Neural progenitor cell (in vitro differentiated cells): ENCODE measurements at regions not wholly inside any gene's neighbourhood (a gene's known extent, or its start where the extent isn't known, plus 50 kb on each side); places are given as distances from the start of the nearest gene placed in this dataset.

Experiments
- DNase-seq: peaks from one replicate; pipeline ENCODE4 v3.0.0-alpha.2; 2016; ENCODE audit warnings: low spot score
- H2AFZ ChIP-seq: fragments of 200-600 bp; sonication (generic); replicated peaks from 2 replicates; pipeline ENCODE4 v1.6.1; 2016; ENCODE audit warnings: antibody characterized with exemption
- H3F3A ChIP-seq: fragments of 200-600 bp; sonication (generic); 2 replicates; pipeline ENCODE4 v1.6.1; 2016; ENCODE audit warnings: antibody characterized with exemption, low read depth
- H3K27ac ChIP-seq: fragments of 200-600 bp; sonication (generic); 2 replicates; pipeline ENCODE4 v1.5.1; 2016; ENCODE audit warnings: mild to moderate bottlenecking
- H3K27me3 ChIP-seq: fragments of 200-600 bp; sonication (generic); 2 replicates; pipeline ENCODE4 v1.6.1; 2016; ENCODE audit warnings: mild to moderate bottlenecking, moderate library complexity
- H3K36me3 ChIP-seq: fragments of 200-600 bp; sonication (generic); 2 replicates; pipeline ENCODE4 v1.5.1; 2016
- H3K4me1 ChIP-seq: fragments of 200-600 bp; sonication (generic); 2 replicates; pipeline ENCODE4 v1.6.1; 2016; ENCODE audit warnings: mixed run types
- H3K4me2 ChIP-seq: fragments of 200-600 bp; sonication (generic); 2 replicates; pipeline ENCODE4 v1.6.1; 2016
- H3K4me3 ChIP-seq: fragments of 200-600 bp; sonication (generic); 2 replicates; pipeline ENCODE4 v1.5.1; 2016
- H3K79me2 ChIP-seq: fragments of 200-600 bp; sonication (generic); 2 replicates; pipeline ENCODE4 v1.6.1; 2016; ENCODE audit warnings: low read depth
- H3K9ac ChIP-seq: fragments of 200-600 bp; sonication (generic); 2 replicates; pipeline ENCODE4 v1.6.1; 2016
- H3K9me3 ChIP-seq: fragments of 200-600 bp; sonication (generic); 2 replicates; pipeline ENCODE4 v1.5.1; 2016; ENCODE audit warnings: low read depth
- H4K20me1 ChIP-seq: fragments of 200-600 bp; sonication (generic); 2 replicates; pipeline ENCODE4 v1.6.1; 2016; ENCODE audit warnings: low read depth
- H3K27ac Mint-ChIP-seq: 3 replicates; pipeline ENCODE4 v1.8.0; 2021; ENCODE audit warnings: mixed read lengths
- H3K27me3 Mint-ChIP-seq: 2 replicates; pipeline ENCODE4 v1.8.0; 2022; ENCODE audit warnings: low read depth, mild to moderate bottlenecking, inconsistent platforms, moderate library complexity, mixed read lengths; ENCODE audit not compliant: insufficient read depth
- H3K36me3 Mint-ChIP-seq: 3 replicates; pipeline ENCODE4 v1.8.0; 2021; ENCODE audit warnings: mixed read lengths
- H3K4me1 Mint-ChIP-seq: 3 replicates; pipeline ENCODE4 v1.8.0; 2021; ENCODE audit warnings: mixed read lengths
- H3K4me3 Mint-ChIP-seq: 3 replicates; pipeline ENCODE4 v1.8.0; 2021; ENCODE audit warnings: mild to moderate bottlenecking, moderate library complexity, mixed read lengths
- H3K9me3 Mint-ChIP-seq: 3 replicates; pipeline ENCODE4 v1.8.0; 2020; ENCODE audit warnings: mixed read lengths
- CTCF ChIP-seq: fragments of 200-600 bp; sonication (generic); IDR thresholded peaks from 2 replicates; pipeline ENCODE4 v1.5.1; 2017; ENCODE audit warnings: antibody characterized with exemption, mild to moderate bottlenecking
- EZH2 ChIP-seq: fragments of 200-600 bp; sonication (generic); IDR thresholded peaks from 2 replicates; pipeline ENCODE4 v1.6.1; 2017; ENCODE audit warnings: antibody characterized with exemption, mild to moderate bottlenecking, moderate library complexity
- EZH2phosphoT487 ChIP-seq: fragments of 200-600 bp; sonication (generic); IDR thresholded peaks from 2 replicates; pipeline ENCODE4 v1.6.1; 2017; ENCODE audit warnings: antibody characterized with exemption

- no peak for DNase-seq
- no peaks in the 10 kb centered on the region for H3K27me3 ChIP-seq
- Mint-ChIP-seq H3K4me1 (no peaks in the 10 kb centered on the region), H3K4me3 (no peak overlapping the region), H3K27ac (no peak overlapping the region), H3K36me3 (no peaks in the 10 kb centered on the region), H3K27me3 (no peaks in the 10 kb centered on the region), H3K9me3 (no peaks in the 10 kb centered on the region)
- H3K4me1 ChIP-seq: no peaks in the 10 kb centered on the region
- no peaks in the 10 kb centered on the region for H3F3A ChIP-seq
- no peak overlapping the region for H3K4me3 ChIP-seq
- H3K9ac ChIP-seq: no peak overlapping the region
- no peak overlapping the region for H3K27ac ChIP-seq
- H2AFZ ChIP-seq: no peak overlapping the region
- no peaks in the 10 kb centered on the region for H3K79me2 ChIP-seq
- H3K36me3 ChIP-seq: no peaks in the 10 kb centered on the region
- no peaks in the 10 kb centered on the region for H3K9me3 ChIP-seq
- no peaks in the 10 kb centered on the region for H4K20me1 ChIP-seq
- TF ChIP-seq EZH2phosphoT487: no peak
- TF ChIP-seq CTCF: no peak
- no peak for TF ChIP-seq EZH2
- no peak overlapping the region for H3K4me2 ChIP-seq
These were observed 162.1 kb upstream of the SALL1 start for GRCh38 chr16:51313198-51313597.

GRCh38 chr16:51312363-51313150 is 161.5 kb upstream of the SALL1 start:
- Histone ChIP-seq H3K27me3 (no peaks in the 10 kb centered on the region), H4K20me1 (no peaks in the 10 kb centered on the region), H3F3A (no peaks in the 10 kb centered on the region), H3K36me3 (no peaks in the 10 kb centered on the region), H2AFZ (no peak overlapping the region), H3K79me2 (no peaks in the 10 kb centered on the region), H3K4me3 (no peak overlapping the region), H3K27ac (no peak overlapping the region), H3K9me3 (no peaks in the 10 kb centered on the region), H3K9ac (no peak overlapping the region), H3K4me1 (no peaks in the 10 kb centered on the region), H3K4me2 (no peak overlapping the region)
- Mint-ChIP-seq H3K36me3 (no peaks in the 10 kb centered on the region), H3K4me1 (no peaks in the 10 kb centered on the region), H3K27ac (no peak overlapping the region), H3K27me3 (no peaks in the 10 kb centered on the region), H3K4me3 (no peak overlapping the region), H3K9me3 (no peaks in the 10 kb centered on the region)
- no peak for DNase-seq
- TF ChIP-seq CTCF: no peak
- TF ChIP-seq EZH2: no peak
- no peak for TF ChIP-seq EZH2phosphoT487

- no peak for DNase-seq
- Histone ChIP-seq H3K27me3 (no peaks in the 10 kb centered on the region), H3K9me3 (no peaks in the 10 kb centered on the region), H3K27ac (no peak overlapping the region), H3K9ac (no peak overlapping the region), H3K79me2 (no peaks in the 10 kb centered on the region), H3K36me3 (no peaks in the 10 kb centered on the region), H3K4me2 (no peak overlapping the region), H3F3A (no peaks in the 10 kb centered on the region), H2AFZ (no peak overlapping the region), H3K4me1 (peaks cover 7% of the 10 kb centered on the region), H3K4me3 (no peak overlapping the region), H4K20me1 (no peaks in the 10 kb centered on the region)
- Mint-ChIP-seq H3K27ac (no peak overlapping the region), H3K4me3 (no peak overlapping the region), H3K9me3 (no peaks in the 10 kb centered on the region), H3K27me3 (peaks cover 4% of the 10 kb centered on the region), H3K36me3 (no peaks in the 10 kb centered on the region), H3K4me1 (peaks cover 8% of the 10 kb centered on the region)
- no peak for TF ChIP-seq EZH2
- no peak for TF ChIP-seq EZH2phosphoT487
These were observed 159.1 kb upstream of the SALL1 start for GRCh38 chr16:51310159-51310558.

- Mint-ChIP-seq H3K9me3 (no peaks in the 10 kb centered on the region), H3K36me3 (no peaks in the 10 kb centered on the region), H3K4me1 (peaks cover 8% of the 10 kb centered on the region), H3K27ac (no peak overlapping the region), H3K4me3 (no peak overlapping the region), H3K27me3 (peaks cover 4% of the 10 kb centered on the region)
- DNase-seq: no peak
- no peak overlapping the region for H3K9ac ChIP-seq
- H3K4me1 ChIP-seq: peaks cover 7% of the 10 kb centered on the region
- H2AFZ ChIP-seq: no peak overlapping the region
- H3K27me3 ChIP-seq: no peaks in the 10 kb centered on the region
- no peak overlapping the region for H3K4me3 ChIP-seq
- no peak overlapping the region for H3K27ac ChIP-seq
- H3K36me3 ChIP-seq: no peaks in the 10 kb centered on the region
- no peaks in the 10 kb centered on the region for H3K79me2 ChIP-seq
- no peaks in the 10 kb centered on the region for H3F3A ChIP-seq
- TF ChIP-seq CTCF: no peak
- TF ChIP-seq EZH2phosphoT487: no peak
- no peak for TF ChIP-seq EZH2
- no peak overlapping the region for H3K4me2 ChIP-seq
- H3K9me3 ChIP-seq: no peaks in the 10 kb centered on the region
- no peaks in the 10 kb centered on the region for H4K20me1 ChIP-seq
These were observed 156.0 kb upstream of the SALL1 start for GRCh38 chr16:51306886-51307595.
